M059J (cell line): ENCODE measurements at regions not wholly inside any gene's neighbourhood (a gene's known extent, or its start where the extent isn't known, plus 50 kb on each side); places are given as distances from the start of the nearest gene placed in this dataset.
"Not testable (repeated sequence)": the region's sequence is repeated elsewhere in the genome, so short reads cannot be mapped to it uniquely, and the experiment has no call there.

Experiments used
- DNase-seq: peaks from one replicate; pipeline ENCODE4 v3.0.0-alpha.2; 2012; ENCODE audit warnings: low read depth

DNA sequence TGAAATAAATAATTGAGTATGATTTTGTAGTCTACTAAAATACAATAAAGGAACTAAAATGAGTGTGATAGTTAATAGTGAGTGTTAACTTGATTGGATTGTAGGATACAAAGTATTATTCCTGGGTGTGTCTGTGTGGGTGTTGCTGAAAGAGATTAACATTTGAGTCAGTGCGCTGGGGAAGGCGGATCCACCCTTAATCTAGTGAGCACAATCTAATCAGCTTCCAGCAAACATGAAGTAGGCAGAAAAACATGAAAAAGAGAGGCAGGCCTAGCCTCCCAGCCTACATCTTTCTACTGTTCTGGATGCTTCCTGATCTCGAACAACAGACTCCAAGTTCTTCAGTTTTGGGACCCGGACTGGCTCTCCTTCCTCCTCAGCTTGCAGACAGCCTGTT lies 1716.6 kb downstream of the MRPL39 start:
- DNase-seq: no peak

DNA sequence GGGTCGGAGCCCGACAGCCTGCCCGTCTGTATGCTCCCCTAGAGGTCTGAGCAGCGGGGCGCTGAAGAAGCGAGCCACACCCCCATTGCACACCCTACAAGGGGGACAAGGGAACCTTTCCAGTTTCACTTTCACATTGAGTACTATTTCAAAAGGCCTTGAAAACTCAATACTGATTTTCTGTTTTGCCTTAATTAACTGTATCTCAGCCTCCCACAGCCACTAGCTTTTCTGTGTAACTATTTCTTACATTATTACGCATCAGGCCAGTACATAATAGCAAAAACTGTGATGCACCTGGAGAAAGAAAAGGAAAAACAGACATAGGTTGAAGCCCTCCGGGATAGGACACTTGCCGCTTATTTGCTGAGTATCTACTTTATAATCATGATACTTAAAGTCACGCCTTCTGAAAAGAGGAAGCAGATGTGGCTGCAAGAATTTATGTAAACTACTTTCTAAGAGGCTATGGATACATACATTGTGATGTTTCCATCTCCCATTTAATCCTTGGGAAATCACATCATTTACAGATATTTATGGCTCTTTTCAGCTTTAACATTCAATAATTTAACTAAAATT lies 1719.5 kb downstream of the MRPL39 start:
- DNase-seq: no peak

DNA sequence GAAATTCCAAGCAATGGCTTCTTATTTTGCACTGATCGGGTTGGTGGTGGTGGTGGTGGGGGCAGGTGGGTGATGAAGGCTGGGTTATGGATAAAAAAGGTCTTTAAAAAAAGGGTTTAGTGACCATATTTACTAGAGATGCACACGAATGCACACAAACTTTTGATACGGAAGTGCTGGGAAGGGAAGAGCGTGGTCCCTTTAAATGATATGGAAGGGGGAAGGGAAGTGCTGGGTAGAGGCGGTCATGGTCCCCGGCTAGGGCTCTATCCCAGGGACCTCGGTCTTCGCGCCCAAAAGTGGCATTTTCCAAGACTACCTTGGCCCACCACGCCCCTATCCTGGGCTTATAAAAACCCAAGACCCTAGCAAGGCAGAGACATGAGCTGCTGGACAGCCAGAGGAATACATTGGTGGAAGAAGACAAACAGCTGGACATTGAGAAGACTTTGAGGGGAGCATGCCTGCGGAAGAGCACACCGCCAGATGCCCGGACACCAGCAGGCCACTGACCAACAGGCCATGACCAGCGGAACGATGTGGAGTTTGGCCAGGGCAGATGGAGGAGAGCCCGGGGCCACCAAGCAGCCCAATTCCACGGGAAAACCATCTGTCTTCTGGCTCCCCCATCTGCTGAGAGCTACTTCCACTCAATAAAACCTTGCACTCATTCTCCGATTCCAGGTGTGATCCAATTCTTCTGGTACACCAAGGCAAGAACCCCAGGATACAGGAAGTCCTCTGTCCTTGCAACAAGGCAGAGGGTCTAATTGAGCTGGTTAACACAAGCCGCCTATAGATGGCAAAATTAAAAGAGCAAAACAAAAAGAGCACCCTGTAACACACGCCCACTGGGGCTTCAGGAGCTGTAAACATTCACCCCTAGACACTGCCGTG lies 1720.2 kb downstream of the MRPL39 start:
- DNase-seq: no peak

DNA sequence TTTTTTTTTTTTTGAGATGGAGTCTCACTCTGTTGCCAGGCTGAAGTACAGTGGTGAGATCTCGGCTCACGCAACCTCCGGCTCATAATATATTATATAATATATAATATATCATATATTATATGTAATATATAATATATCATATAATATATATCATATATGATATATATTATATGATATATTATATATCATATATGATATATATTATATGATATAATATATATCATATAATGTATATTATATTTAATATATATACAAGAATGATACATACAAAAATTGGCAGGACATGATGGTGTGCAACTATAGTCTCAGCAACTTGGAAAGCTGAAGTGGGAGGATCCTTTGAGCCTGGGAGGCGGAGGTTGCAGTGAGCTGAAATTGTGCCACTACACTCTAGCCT lies 1725.5 kb downstream of the MRPL39 start:
- no peak for DNase-seq

DNA sequence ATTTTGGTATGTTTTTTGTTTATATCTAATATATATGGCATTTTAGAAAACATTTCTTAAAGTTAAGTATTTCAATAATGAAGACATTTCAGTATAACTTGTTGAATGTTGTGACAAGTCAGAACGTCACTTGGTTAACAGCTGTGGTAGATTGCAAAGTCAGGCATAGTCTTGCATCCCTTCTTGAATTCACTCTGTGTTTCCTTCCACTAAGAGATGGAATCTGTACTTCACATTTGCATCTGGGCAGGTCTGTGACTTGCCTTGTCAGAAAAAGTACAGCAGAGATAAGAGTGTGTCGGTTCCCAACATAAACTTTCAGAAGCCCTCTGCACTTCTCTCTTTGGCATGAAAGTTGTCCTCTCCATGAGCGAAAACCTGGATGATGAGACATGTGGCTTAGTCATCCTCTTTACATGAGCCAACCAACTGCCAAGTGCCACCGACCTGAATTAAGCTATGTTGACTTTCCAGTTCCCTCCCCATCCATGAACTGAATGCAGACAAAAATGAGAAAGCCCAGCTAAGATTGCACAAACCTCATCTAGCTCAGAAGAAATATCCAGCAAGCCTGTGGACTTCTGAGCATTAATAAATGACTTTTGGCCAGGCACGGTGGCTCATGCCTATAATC lies 1730.2 kb downstream of the MRPL39 start:
- DNase-seq: no peak

DNA sequence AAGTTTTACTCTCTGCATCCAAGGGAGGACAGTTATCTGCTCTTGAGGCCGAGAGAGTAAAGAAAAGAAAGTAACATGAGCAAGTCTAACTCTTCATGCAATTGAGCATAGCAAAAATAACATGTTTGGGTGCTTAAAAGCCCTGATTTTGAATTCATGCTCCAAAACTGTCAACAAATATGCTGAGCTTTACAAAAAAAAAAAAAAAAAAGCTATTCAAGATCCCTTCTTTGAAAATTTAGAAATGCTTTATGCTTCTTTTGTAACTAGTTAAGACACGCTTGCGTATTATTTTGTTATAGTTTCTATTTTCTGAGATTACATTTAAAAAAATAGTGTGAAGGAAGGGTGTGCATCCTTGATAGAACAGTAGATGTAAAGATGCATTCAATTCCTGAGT lies 1733.0 kb downstream of the MRPL39 start:
- DNase-seq: no peak

DNA sequence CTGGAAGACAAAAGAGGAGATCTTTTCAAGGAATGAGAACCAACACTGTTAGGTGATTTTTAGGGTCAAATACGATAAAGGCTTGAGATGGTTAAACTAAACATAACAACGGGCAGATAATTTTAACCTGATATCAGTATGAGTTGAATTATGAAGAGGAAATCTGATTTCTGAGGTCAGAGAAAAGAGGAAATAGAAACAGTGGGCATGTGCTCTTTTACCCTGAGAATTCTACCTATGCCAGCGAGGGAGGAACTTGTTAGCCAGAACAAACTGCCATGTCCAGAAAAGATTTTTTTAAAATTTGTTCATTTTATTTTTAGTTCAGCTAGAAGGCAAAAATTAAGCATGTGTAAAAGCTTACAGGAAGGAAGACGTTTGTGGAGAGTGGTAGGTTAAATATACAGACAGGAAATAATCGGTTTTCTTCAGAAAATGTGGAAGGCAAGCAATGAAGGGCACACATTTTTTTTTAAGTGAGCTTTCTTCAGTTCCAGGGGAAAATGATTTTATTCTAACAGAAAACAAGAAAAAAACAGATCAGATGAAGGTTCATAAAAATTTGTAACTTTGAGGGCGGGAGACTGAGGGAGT lies 1745.3 kb downstream of the MRPL39 start:
- DNase-seq: no peak

DNA sequence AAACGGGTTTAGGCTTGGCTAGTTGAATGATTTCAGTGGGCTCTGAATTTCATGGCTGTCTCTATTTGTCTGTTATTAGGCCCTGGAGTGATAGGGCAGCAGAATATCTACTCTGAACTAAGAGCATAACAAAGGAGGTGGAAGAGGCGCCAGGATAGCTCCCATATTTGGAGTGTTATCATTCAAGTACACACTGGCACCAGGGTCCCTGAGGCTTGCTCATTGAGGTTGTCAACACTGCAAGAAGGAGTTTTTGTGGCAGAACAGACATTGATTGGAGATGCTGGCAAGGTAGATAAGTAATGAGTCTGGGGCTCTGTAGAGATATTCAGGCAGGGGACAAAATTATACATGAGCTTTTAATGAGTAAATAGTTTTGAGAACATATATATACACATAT lies 1748.4 kb downstream of the MRPL39 start:
- no peak for DNase-seq

DNA sequence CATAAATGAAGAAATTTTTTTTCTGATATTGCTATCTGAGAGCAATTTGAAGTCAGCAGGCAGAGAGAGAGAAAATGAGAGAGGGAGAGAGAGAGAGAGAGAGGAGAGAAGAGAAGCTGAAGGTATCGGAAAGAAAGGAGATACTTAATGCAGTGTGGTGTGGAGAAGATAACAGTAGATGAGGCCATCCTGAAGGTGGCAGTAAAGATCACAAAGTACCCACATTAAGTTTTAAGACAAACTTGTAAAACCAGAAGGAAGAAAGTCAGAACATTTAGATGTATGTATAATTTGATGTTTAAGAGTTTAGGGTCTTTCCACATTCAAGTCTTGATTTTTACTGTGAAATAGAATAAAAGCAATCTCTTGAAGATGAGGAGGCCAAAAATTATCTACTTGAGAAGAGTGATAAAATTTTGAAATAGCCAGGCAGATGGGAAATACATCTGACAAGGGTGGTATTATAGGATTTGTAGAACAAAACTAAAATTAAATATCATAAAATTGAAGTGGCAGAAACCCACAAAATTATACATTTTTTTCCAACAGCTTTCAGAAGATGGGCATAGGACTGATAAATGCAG lies 1753.4 kb downstream of the MRPL39 start:
- DNase-seq: peak; percentile 1

DNA sequence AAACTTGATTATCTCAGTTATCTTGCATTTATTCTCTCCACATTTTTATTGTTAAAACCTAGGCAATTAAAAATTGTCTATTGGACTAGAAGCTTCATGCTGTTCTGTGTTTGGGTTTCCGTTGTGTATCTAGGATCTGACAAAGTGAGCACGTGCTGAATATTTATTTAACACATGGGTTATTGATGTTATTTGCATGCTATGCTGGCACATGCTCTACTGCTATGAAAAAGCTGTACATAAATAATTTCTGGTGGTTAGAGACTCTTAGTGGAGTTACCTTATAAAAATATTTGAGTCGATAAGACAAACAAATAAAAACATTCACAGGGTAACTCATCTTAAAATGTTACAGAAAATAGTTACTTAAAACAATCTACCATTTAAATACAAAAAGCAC lies 1769.7 kb downstream of the MRPL39 start:
- no peak for DNase-seq

DNA sequence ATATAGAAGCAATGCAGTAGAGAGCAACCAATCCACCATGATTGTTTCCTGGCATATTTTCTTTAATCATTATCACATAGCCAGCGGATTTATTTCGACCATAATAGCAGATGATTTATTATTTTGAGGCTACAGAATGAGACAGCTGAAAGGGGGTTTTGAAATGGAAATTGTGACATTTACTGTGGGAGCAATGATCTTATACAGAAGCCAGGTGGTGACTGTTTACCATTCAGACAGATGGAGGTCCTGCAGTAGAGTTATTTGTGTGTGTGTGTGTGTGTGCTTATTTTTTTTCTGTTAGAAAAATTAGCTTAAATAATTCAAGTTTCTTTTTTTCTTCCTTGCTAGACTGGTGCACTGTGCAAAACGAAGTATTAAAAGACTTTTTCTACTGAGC lies 1784.5 kb downstream of the MRPL39 start:
- DNase-seq: no peak

DNA sequence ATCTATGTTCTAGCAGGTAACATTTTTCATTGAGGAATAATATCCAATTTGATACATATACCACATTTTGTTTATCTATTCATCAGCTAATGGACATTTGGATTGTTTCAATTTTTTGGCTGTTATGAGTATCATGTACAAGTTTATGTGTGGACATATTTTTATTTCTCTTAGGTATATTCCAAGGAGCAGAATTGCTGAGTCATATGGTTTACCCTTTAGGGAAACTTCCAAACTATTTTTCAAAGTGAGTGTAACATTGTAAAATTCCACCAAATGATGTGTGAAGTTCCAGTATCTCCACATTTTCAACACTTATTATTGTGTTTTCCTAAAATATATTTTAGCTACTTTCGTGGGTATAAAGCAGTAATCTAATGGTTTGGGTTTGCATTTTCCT lies 1789.9 kb downstream of the MRPL39 start:
- DNase-seq: no peak

DNA sequence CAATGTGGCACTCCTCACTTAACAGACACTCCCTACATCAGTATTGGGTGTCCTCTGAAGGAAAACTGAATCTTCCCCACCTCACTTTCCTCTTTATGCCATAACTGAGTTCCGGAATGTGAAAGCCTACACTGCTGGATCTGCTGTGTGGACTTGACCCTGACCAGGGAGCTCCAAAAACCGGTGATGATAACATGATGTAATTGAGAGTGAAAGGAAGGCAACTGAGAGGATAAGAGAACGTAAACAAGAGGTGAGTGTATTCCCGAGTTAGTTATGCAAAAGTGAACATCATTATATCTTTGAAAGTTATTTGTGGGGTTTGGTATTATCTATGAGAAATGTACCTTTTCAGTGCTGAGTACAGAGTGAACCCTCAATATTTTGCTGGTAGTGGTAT lies 1794.8 kb downstream of the MRPL39 start:
- no peak for DNase-seq

DNA sequence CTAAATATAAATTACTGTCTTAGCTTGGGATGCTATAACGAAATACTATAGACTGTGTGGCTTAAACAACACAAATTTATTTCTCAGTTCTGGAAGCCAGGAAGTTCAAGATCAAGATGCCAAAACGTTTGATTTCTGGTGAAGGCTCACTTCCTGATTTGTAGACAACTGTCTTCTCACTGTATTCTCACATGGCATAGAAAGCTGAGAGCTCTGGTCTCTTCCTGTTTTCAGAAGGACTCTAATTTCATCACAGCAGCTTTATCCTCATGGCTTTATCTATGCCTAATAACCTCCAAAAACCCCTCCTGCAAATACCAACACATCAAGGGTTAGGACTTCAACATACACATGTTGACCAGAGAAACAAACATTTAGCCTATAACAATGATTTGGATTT lies 1795.5 kb downstream of the MRPL39 start:
- no peak for DNase-seq

DNA sequence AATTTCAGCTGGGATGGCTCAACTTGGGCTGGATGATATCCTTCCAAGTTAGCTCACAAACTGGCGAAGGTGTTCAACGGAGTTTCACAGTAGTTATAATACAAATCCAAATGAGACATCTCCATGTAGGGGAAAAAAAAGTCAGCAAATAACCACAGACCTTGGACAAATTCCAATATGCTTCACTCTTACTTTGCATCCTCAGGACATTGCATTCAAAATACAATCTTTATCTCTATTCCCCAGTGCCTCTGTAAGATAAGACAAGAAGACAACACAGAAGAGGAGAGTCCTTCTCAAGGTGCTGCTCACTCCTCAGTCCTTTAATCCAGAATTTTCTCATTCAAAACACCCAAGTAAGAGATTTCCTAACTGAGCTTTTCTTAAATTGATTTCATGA lies 1797.7 kb downstream of the MRPL39 start:
- no peak for DNase-seq

DNA sequence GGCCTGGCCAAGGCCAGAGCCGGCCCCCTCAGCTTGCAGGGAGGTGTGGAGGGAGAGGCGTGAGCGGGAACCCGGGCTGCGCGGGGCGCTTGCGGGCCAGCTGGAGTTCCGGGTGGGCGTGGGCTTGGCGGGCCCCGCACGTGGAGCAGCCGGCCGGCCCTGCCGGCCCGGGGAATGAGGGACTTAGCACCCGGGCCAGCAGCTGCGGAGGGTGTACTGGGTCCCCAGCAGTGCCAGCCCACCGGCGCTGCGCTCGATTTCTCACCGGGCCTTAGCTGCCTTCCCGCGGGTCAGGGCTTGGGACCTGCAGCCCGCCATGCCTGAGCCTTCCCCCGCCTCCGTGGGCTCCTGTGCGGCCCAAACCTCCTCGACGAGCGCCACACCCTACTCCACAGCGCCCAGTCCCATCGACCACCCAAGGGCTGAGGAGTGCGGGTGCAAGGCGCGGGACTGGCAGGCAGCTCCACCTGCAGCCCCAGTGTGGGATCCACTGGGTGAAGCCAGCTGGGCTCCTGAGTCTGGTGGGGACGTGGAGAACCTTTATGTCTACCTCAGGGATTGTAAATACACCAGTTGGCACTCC lies 1800.2 kb downstream of the MRPL39 start:
- DNase-seq: not testable (repeated sequence)

DNA sequence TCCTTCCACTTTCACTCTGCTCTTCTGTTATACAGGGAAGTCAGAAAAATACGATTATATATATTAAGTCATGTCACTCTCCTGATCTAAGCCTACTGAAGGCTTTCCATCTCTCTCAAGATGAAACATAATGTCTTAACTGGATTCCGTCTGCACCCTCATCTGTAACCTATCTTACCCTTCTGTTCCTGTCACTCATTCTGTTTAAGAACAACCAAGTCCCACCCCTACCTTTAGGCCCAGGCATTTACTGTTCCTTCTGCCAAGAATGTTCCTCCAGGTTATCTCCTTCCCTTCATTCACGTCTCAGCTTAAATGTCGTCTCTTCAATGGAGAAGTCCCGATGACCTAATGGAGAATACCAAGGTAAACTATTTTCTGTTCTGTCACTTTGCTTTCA lies 1802.4 kb downstream of the MRPL39 start:
- DNase-seq: no peak

DNA sequence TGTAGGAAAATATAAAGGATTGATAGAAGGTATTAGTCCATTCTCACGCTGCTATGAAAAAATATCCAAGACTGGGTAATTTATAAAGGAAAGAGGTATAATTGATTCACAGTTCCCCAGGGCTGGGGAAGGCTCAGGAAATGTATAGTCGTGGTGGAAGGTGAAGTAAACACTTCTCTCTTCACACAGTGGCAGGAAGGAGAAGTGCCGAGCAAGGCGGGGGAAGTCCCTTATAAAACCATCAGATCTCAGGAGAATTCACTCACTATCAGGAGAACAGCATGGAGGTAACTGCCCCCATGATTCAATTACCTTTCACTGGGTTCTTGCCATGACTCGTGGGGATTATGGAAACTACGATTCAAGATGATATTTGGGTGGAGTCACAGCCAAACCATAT lies 1806.0 kb downstream of the MRPL39 start:
- DNase-seq: no peak

DNA sequence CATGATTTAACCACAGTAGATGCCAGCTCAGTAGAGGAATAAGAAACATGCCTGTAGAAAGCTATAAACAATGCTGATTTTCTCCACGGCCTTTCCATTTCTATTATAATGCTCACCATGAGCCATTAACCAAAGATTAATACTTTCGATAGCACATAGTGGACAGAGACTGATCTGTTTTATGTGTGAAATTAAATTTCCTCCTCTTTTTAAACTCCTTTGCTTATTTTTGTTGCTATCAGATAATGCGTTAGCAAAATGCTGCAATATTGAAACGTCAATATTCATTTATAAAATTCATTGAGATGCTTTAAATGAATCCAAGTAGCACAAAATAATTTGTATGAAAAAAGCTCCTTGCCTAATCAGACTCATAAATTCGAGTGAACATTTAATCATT lies 1807.9 kb downstream of the MRPL39 start:
- no peak for DNase-seq

DNA sequence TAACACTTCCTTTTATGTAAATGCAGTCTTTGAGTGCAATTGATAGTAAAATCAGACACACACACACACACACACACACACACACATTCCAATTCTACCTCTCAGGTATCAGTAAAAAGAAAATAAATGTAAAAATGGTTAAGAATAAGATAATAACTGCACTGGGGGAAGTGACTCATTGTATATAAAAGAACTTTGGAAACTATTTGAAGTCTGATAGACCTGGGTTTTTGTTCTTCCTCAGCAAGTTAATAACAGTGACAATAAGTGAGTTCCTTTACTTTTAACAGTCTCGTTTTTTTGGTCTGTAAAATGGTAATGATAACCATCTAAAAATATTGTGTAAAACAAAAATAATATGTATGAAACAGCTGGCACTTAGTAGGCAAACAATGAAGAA lies 1815.0 kb downstream of the MRPL39 start:
- DNase-seq: no peak

DNA sequence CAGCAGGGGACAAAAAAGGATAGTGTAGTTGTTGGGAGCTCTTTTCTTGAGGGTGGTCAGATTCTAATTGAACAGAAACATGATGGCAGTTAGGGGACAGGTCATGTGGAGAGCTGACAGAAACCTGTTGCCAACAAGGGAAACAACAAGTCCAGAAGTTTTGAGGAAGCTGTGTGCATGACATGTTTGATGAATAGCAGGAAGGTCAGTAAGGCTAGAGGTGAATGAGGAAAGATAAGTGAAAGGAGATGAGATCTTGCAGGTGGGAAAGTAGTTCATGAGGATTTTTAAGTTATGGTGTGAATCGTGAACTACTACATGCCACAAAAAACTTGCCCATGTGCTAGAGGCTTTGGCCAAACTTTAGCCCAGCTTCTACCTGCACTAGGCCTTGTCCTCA lies 1817.4 kb downstream of the MRPL39 start:
- no peak for DNase-seq

DNA sequence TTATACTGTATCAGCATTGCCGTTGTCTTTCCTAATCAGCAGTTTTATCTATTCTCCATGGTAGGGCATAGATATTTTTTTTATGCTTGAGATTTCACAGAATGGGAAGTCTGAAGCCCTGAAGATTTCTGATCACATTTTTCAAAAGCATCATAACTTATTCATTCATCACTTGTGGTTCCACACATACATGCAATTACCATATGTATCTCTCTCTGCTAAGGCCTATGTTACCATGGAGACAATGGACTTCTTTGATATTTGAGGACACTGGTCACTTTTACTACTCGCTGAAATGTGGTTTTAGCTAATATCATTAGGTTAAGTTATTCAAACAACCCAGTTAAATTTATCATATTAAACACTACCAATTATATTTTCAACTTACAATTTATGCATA lies 1827.0 kb downstream of the MRPL39 start:
- DNase-seq: no peak
